ENCODE measurements at regions not wholly inside any gene's neighbourhood (a gene's known extent, or its start where the extent isn't known, plus 50 kb on each side); places are given as distances from the start of the nearest gene placed in this dataset.

GRCh38 chr10:107647462-107647861, 483.0 kb upstream of the SORCS1 start:
- H3K9me3 ChIP-seq (ENCODE audit: control insufficient read depth, insufficient read depth, low read length): no peaks in the 10 kb centered on the region; the same call in 1 of the 2 replicates
- no peak overlapping the region for H2AK9ac ChIP-seq (replicated peaks; ENCODE audit: low read depth, low read length, poor library complexity)
- no peak overlapping the region for H3K4ac ChIP-seq (ENCODE audit: low read depth, low read length)
- ChIA-PET CTCF (interaction anchor here (0.6 kb wide), 1 partner anchor 29 kb away, joined by 4 read pairs; no protein-coding TSS in a partner anchor), POLR2A (ENCODE audit: unreplicated experiment) (no interaction called here)
- TF ChIP-seq MXI1 (IDR thresholded peaks at IDR 0.05; ENCODE audit: borderline replicate concordance, low read depth, low read length) (no peak), SMC3 (IDR thresholded peaks at IDR 0.05; ENCODE audit: low read depth, low read length) (no peak), MAFK (IDR thresholded peaks at IDR 0.05; ENCODE audit: low read depth, low read length) (no peak), CEBPB (IDR thresholded peaks at IDR 0.05; ENCODE audit: low read depth, low read length) (no peak), ELK1 (IDR thresholded peaks at IDR 0.05; ENCODE audit: borderline replicate concordance, low read depth, low read length) (no peak), NFE2L2 (IDR thresholded peaks at IDR 0.05; ENCODE audit: low read depth, low read length) (no peak), USF2 (IDR thresholded peaks at IDR 0.05; ENCODE audit: low read depth, low read length) (no peak), CTCF (conservative IDR thresholded peaks at IDR 0.05; ENCODE audit: low read depth, low read length) (no peak), FOS (IDR thresholded peaks at IDR 0.05; ENCODE audit: low read depth, low read length) (no peak), POLR2A (IDR thresholded peaks at IDR 0.05; ENCODE audit: low read depth, low read length) (no peak), MAZ (IDR thresholded peaks at IDR 0.05; ENCODE audit: borderline replicate concordance, low read depth, low read length) (no peak), BHLHE40 (IDR thresholded peaks at IDR 0.05; ENCODE audit: low read depth, low read length) (no peak), RAD21 (IDR thresholded peaks at IDR 0.05; ENCODE audit: low read length) (no peak), CHD1 (IDR thresholded peaks at IDR 0.05; ENCODE audit: low read depth, low read length) (no peak), RFX5 (IDR thresholded peaks at IDR 0.05; ENCODE audit: low read depth, low read length) (no peak), RCOR1 (IDR thresholded peaks at IDR 0.05; ENCODE audit: insufficient replicate concordance, low read length) (no peak)
- no peak overlapping the region for H2AK5ac ChIP-seq (ENCODE audit: low read depth, low read length)
- in situ Hi-C loops (cut with MboI; ENCODE audit: low sequenced_read_pairs) (no loop called here), intact Hi-C loops (cut with micrococcal nuclease) (no loop called here), dilution Hi-C loops (cut with HindIII; ENCODE audit: low sequenced_read_pairs, unreplicated experiment) (no loop called here)
- H3K4me2 ChIP-seq (ENCODE audit: low read depth, low read length): no peak overlapping the region
- no peak overlapping the region for H4K5ac ChIP-seq (ENCODE audit: low read depth, low read length)
- no peak overlapping the region for H2BK15ac ChIP-seq (ENCODE audit: low read depth, low read length)
- WGBS, 2 experiments (ENCODE audit: extremely low coverage in 2 of 2, insufficient read length in 1 of 2): no CpG with 5 or more reads among the region's 1 CpG
- no peak for DNase-seq
- no peak overlapping the region for H4K91ac ChIP-seq (ENCODE audit: insufficient read depth, low read depth, low read length)
- no peak overlapping the region for H3K18ac ChIP-seq (ENCODE audit: low read depth, low read length)
- no peak for ATAC-seq (ENCODE audit: low read depth)
- H3K36me3 ChIP-seq (ENCODE audit: control insufficient read depth, insufficient read depth, low read length): no peaks in the 10 kb centered on the region
- H3K27ac ChIP-seq (ENCODE audit: insufficient read depth, low read length): no peak overlapping the region
- H2BK20ac ChIP-seq (ENCODE audit: low read depth, low read length): no peak overlapping the region
- no peak overlapping the region for H3K14ac ChIP-seq (replicated peaks; ENCODE audit: low read depth, low read length)
- H3K27me3 ChIP-seq (ENCODE audit: control insufficient read depth, insufficient read depth, low read length): no peaks in the 10 kb centered on the region
- no peak overlapping the region for H2BK5ac ChIP-seq (ENCODE audit: low read depth, low read length, poor library complexity, severe bottlenecking)
- H4K20me1 ChIP-seq (ENCODE audit: insufficient read depth, low read length): no peaks in the 10 kb centered on the region
- BruUV-seq (replicated peaks): no TSS peak
- H4K8ac ChIP-seq (ENCODE audit: low read depth in 2 of 2, low read length in 2 of 2): no peak overlapping the region
- H3K56ac ChIP-seq (ENCODE audit: extremely low read depth, insufficient read depth, low read length): no peak overlapping the region
- no peak overlapping the region for H3K9ac ChIP-seq (ENCODE audit: low read depth, low read length)
- no peak overlapping the region for H3K23ac ChIP-seq (ENCODE audit: low read depth, low read length)
- no peaks in the 10 kb centered on the region for H3K79me1 ChIP-seq (ENCODE audit: low read depth in 1 of 2, low read length in 2 of 2)
- H3K9me1 ChIP-seq (ENCODE audit: insufficient read depth, low read length): no peaks in the 10 kb centered on the region
- H3K4me3 ChIP-seq (ENCODE audit: insufficient read depth, low read depth, low read length): no peak overlapping the region
- no peaks in the 10 kb centered on the region for H3K4me1 ChIP-seq (ENCODE audit: control insufficient read depth, insufficient read depth, low read length)
- no peak overlapping the region for H2BK120ac ChIP-seq (ENCODE audit: low read depth, low read length)
- H2AFZ ChIP-seq (replicated peaks; ENCODE audit: low read length, poor library complexity): no peak overlapping the region

Data from IMR-90 (cell line).